Hepatocyte (in vitro differentiated cells): ENCODE measurements at regions not wholly inside any gene's neighbourhood (a gene's known extent, or its start where the extent isn't known, plus 50 kb on each side); places are given as distances from the start of the nearest gene placed in this dataset.

Experiments used
- CTCF ChIP-seq: fragments of 200-600 bp; sonication (generic); IDR thresholded peaks from 2 replicates; pipeline ENCODE4 v1.5.1; 2016; ENCODE audit warnings: antibody characterized with exemption, mild to moderate bottlenecking; ENCODE audit not compliant: poor library complexity
- EZH2phosphoT487 ChIP-seq: fragments of 200-600 bp; sonication (generic); IDR thresholded peaks from one replicate; pipeline ENCODE4 v1.6.1; 2018; ENCODE audit warnings: antibody characterized with exemption, mild to moderate bottlenecking, low read depth, moderate library complexity; ENCODE audit not compliant: unreplicated experiment, severe bottlenecking

- TF ChIP-seq CTCF = no peak
- no peak for TF ChIP-seq EZH2phosphoT487
These were observed 205.6 kb downstream of the ALDH8A1 start for GRCh38 chr6:134744301-134744700.
